ENCODE measurements at regions not wholly inside any gene's neighbourhood (a gene's known extent, or its start where the extent isn't known, plus 50 kb on each side); places are given as distances from the start of the nearest gene placed in this dataset.

GRCh38 chr2:106028192-106028591, 165.9 kb downstream of the UXS1 start:
- H4K5ac ChIP-seq (ENCODE audit: low read depth, low read length), result no peak overlapping the region
- CTCF ChIA-PET, result no interaction called here
- BruUV-seq (replicated peaks), result no TSS peak
- dilution Hi-C loops (cut with HindIII; ENCODE audit: low sequenced_read_pairs, unreplicated experiment), result no loop called here
- intact Hi-C loops (cut with micrococcal nuclease), result no loop called here
- no peak for DNase-seq
- H3K23ac ChIP-seq (ENCODE audit: low read depth, low read length), result no peak overlapping the region
- no peak overlapping the region for H2BK15ac ChIP-seq (ENCODE audit: low read depth, low read length)
- no peak overlapping the region for H2BK5ac ChIP-seq (ENCODE audit: low read depth, low read length, poor library complexity, severe bottlenecking)
- H3K27me3 ChIP-seq (ENCODE audit: control insufficient read depth, insufficient read depth, low read length), result peaks cover 15% of the 10 kb centered on the region
- no peak overlapping the region for H3K14ac ChIP-seq (replicated peaks; ENCODE audit: low read depth, low read length)
- no peak overlapping the region for H3K9ac ChIP-seq (ENCODE audit: low read depth, low read length)
- no peak for ATAC-seq (ENCODE audit: low read depth)
- H4K91ac ChIP-seq (ENCODE audit: insufficient read depth, low read depth, low read length), result no peak overlapping the region
- H3K4ac ChIP-seq (ENCODE audit: low read depth, low read length), result no peak overlapping the region
- no peak overlapping the region for H3K56ac ChIP-seq (ENCODE audit: extremely low read depth, insufficient read depth, low read length)
- H2AFZ ChIP-seq (replicated peaks; ENCODE audit: low read length, poor library complexity), result no peak overlapping the region
- no peaks in the 10 kb centered on the region for H3K9me3 ChIP-seq (ENCODE audit: control insufficient read depth, insufficient read depth, low read length)
- POLR2A ChIA-PET (ENCODE audit: unreplicated experiment), result no interaction called here
- in situ Hi-C loops (cut with MboI; ENCODE audit: low sequenced_read_pairs), result no loop called here
- no peak overlapping the region for H2AK9ac ChIP-seq (replicated peaks; ENCODE audit: low read depth, low read length, poor library complexity)
- TF ChIP-seq CTCF (conservative IDR thresholded peaks at IDR 0.05; ENCODE audit: low read depth, low read length) (no peak), RCOR1 (IDR thresholded peaks at IDR 0.05; ENCODE audit: insufficient replicate concordance, low read length) (no peak), FOS (IDR thresholded peaks at IDR 0.05; ENCODE audit: low read depth, low read length) (no peak), RAD21 (IDR thresholded peaks at IDR 0.05; ENCODE audit: low read length) (no peak), SMC3 (IDR thresholded peaks at IDR 0.05; ENCODE audit: low read depth, low read length) (no peak), CEBPB (IDR thresholded peaks at IDR 0.05; ENCODE audit: low read depth, low read length) (no peak), MAZ (IDR thresholded peaks at IDR 0.05; ENCODE audit: borderline replicate concordance, low read depth, low read length) (no peak), CHD1 (IDR thresholded peaks at IDR 0.05; ENCODE audit: low read depth, low read length) (no peak), BHLHE40 (IDR thresholded peaks at IDR 0.05; ENCODE audit: low read depth, low read length) (no peak), RFX5 (IDR thresholded peaks at IDR 0.05; ENCODE audit: low read depth, low read length) (no peak), MXI1 (IDR thresholded peaks at IDR 0.05; ENCODE audit: borderline replicate concordance, low read depth, low read length) (no peak), MAFK (IDR thresholded peaks at IDR 0.05; ENCODE audit: low read depth, low read length) (no peak)
- TF ChIP-seq, protein P1, sequence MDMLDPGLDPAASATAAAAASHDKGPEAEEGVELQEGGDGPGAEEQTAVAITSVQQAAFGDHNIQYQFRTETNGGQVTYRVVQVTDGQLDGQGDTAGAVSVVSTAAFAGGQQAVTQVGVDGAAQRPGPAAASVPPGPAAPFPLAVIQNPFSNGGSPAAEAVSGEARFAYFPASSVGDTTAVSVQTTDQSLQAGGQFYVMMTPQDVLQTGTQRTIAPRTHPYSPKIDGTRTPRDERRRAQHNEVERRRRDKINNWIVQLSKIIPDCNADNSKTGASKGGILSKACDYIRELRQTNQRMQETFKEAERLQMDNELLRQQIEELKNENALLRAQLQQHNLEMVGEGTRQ (IDR thresholded peaks at IDR 0.05; ENCODE audit: low read depth, low read length), result no peak
- H3K18ac ChIP-seq (ENCODE audit: low read depth, low read length), result no peak overlapping the region
- no peak overlapping the region for H4K8ac ChIP-seq (ENCODE audit: low read depth in 2 of 2, low read length in 2 of 2)
- WGBS, 2 experiments (ENCODE audit: extremely low coverage in 2 of 2, insufficient read length in 1 of 2), result no CpG with 5 or more reads among the region's 4 CpGs
- no peaks in the 10 kb centered on the region for H3K9me1 ChIP-seq (ENCODE audit: insufficient read depth, low read length)
- H3K79me1 ChIP-seq (ENCODE audit: low read depth in 1 of 2, low read length in 2 of 2), result no peaks in the 10 kb centered on the region
- no peak overlapping the region for H3K4me2 ChIP-seq (ENCODE audit: low read depth, low read length)
- H3K36me3 ChIP-seq (ENCODE audit: control insufficient read depth, insufficient read depth, low read length), result no peaks in the 10 kb centered on the region
- H4K20me1 ChIP-seq (ENCODE audit: insufficient read depth, low read length), result no peaks in the 10 kb centered on the region
- H2BK120ac ChIP-seq (ENCODE audit: low read depth, low read length), result no peak overlapping the region
- no peak overlapping the region for H3K4me3 ChIP-seq (ENCODE audit: insufficient read depth, low read depth, low read length)
- peaks cover 6% of the 10 kb centered on the region for H3K4me1 ChIP-seq (ENCODE audit: control insufficient read depth, insufficient read depth, low read length)
- no peak overlapping the region for H3K27ac ChIP-seq (ENCODE audit: insufficient read depth, low read length)
- H2AK5ac ChIP-seq (ENCODE audit: low read depth, low read length), result no peak overlapping the region
- H2BK20ac ChIP-seq (ENCODE audit: low read depth, low read length), result no peak overlapping the region
